Activated naive CD4-positive, alpha-beta T cell treated with anti-CD3 and anti-CD28 coated beads, Interleukin-2, amount 50 U/mL, for 72 hours (primary cell): ENCODE measurements at regions not wholly inside any gene's neighbourhood (a gene's known extent, or its start where the extent isn't known, plus 50 kb on each side); places are given as distances from the start of the nearest gene placed in this dataset.

Experiments
- ATAC-seq, 2 donors: fragments of 150-1000 bp; cut with Tn5 transposase; 2 replicates each; pipeline ENCODE4 v1.10.0; 2021; ENCODE audit warnings: mild to moderate bottlenecking in 2 of 2, moderate library complexity in 2 of 2
- DNase-seq, 2 donors: peaks; one replicate each; pipeline ENCODE4 v3.0.0; 2021 to 2022; ENCODE audit warnings: low spot score in 2 of 2
- H3K27ac Mint-ChIP-seq, 2 donors: one replicate each; pipeline ENCODE4 v1.8.0; 2022; ENCODE audit warnings: mild to moderate bottlenecking in 2 of 2, mixed read lengths in 2 of 2
- H3K36me3 Mint-ChIP-seq, 2 donors: one replicate each; pipeline ENCODE4 v1.8.0; 2022; ENCODE audit warnings: mixed read lengths in 2 of 2
- H3K9me3 Mint-ChIP-seq, 2 donors: one replicate each; pipeline ENCODE4 v1.8.0; 2022; ENCODE audit warnings: mixed read lengths in 2 of 2

DNA sequence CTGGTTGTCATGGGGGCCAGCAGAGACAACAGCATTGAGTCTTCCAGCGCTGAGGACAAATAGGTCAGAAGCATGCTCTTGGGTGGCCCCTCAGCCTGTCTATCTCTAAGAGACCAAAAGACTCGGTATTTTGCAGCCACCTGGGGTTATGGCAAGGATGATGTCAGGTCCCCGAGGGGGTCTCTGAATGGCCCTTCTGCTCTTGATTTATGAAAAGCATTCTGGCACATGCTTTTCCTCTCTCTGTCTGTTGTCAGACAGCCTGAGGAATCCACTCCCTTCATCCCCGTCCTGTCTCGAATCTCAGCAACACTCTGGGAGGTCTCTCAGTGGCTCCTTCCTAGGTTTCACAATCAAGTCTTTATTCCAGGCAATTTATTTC, 156.6 kb upstream of the RGMA start:
- ATAC-seq (no peak), DNase-seq (no peak)
- Mint-ChIP-seq H3K9me3 (no peaks in the 10 kb centered on the region), H3K36me3 (no peaks in the 10 kb centered on the region), H3K27ac (no peak overlapping the region)

DNA sequence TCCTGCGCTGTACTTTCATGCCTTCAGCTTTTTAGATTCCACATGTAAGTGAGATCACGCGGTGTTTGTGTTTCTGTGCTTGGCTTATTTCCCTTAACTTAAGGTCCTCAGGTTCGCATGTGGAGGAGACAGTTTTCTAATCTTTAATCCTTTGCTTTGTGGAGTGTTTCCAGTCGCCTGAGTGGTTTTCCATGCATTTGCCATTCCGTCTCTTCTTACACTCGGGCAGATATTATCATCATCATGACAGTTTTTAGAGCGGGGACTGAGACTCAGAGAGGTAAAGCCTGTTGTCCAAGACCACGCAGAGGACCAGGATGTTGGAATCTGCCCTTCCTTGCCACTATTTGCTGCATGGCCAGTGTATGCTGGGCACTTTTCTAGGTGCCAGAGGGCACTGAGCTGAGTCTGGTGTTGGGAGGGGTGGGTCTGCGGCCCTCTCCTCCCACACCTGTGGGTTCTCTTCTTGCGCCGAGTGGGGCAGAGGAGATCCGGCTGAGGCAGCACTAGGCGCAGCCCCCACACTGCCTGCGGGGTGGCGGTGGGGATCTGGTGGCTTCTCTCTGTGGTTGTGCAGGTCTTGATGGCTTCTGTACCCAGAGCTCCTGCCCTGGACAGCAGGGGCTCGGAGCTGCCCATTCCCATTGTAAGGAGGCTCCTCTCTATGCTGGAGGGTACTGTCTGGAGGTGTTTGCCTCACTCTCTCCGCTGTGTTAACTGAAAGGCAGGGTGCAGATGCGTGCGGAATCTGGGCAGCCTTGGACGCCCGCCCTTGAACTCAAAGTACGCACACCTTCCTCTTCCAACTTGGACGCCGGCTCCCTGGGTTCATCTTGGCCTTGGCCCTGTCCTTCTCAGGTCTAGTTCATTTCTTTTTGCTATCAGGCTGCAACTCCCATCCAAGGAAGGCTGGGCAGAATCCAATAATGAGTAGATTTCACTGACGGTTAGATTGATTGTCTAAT, 156.0 kb upstream of the RGMA start:
- no peak overlapping the region for H3K27ac Mint-ChIP-seq
- no peaks in the 10 kb centered on the region for H3K9me3 Mint-ChIP-seq
- no peak for ATAC-seq
- DNase-seq, result no peak
- H3K36me3 Mint-ChIP-seq, result no peaks in the 10 kb centered on the region

DNA sequence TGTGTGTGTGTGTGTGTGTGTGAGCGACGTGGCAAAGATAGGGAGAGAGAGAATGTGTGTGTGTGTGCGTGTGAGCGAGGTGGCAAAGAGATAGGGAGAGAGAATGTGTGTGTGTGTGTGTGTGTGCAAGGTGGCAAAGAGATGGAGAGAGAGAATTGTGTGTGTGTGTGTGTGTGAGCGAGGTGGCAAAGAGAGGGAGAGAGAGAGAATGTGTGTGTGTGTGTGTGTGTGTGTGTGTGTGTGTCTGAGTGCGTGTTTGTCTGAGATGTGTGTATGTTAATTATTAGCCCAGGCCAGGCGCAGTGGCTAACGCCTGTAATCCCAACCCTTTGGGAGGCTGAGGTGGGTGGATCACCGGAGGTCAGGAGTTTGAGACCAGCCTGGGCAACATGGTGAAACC, 154.6 kb upstream of the RGMA start:
- DNase-seq (no peak), ATAC-seq (no peak)
- Mint-ChIP-seq H3K36me3 (no peaks in the 10 kb centered on the region), H3K27ac (no peak overlapping the region), H3K9me3 (peaks cover 0 to 2% of the 10 kb centered on the region in 2 donors)

- Mint-ChIP-seq H3K36me3 (peaks cover 0 to 6% of the 10 kb centered on the region in 2 donors), H3K9me3 (peaks cover 0 to 14% of the 10 kb centered on the region in 2 donors), H3K27ac (no peak overlapping the region)
- no peak for DNase-seq
- ATAC-seq, result no peak
Observed at GRCh38 chr15:93241696-93242585, 152.9 kb upstream of the RGMA start.

GRCh38 chr15:93239993-93240392, 151.0 kb upstream of the RGMA start:
- DNase-seq, result no peak
- Mint-ChIP-seq H3K36me3 (peaks cover 0 to 6% of the 10 kb centered on the region in 2 donors), H3K9me3 (peaks cover 0 to 14% of the 10 kb centered on the region in 2 donors), H3K27ac (no peak overlapping the region)
- no peak for ATAC-seq

DNA sequence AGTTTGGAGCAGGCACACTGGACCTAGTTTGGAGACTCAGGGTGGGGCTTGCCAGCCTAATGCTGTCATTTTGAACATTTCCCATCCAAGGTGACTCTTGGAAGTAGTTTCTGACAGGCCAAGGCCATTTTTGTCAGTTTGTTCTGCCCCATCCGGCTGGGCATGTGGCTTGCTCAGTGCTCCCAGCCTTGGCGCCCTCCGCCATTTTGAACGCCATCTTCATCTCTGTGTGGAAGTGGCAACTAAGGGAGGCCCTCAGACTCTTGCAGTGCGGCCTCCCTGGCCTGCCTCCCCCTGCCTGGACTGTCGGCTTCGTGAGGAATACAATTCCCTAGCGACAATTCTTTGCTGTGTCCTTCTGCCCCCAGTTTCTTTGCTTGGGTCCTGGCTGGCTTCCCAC, 150.6 kb upstream of the RGMA start:
- DNase-seq (no peak), ATAC-seq (no peak)
- H3K27ac Mint-ChIP-seq, result no peak overlapping the region

GRCh38 chr15:93238641-93239040, 149.6 kb upstream of the RGMA start:
- no peak overlapping the region for H3K27ac Mint-ChIP-seq
- peaks cover 0 to 6% of the 10 kb centered on the region in 2 donors for H3K36me3 Mint-ChIP-seq
- DNase-seq, result no peak

More for the DNA sequence above, 150.6 kb upstream of the RGMA start:
- Mint-ChIP-seq H3K36me3 (peaks cover 0 to 6% of the 10 kb centered on the region in 2 donors), H3K9me3 (peaks cover 0 to 14% of the 10 kb centered on the region in 2 donors)

GRCh38 chr15:93235926-93236780, 147.1 kb upstream of the RGMA start:
- Mint-ChIP-seq H3K27ac (no peak overlapping the region), H3K9me3 (peaks cover 0 to 14% of the 10 kb centered on the region in 2 donors), H3K36me3 (peaks cover 0 to 6% of the 10 kb centered on the region in 2 donors)
- ATAC-seq (peak; percentile 22 to 70), DNase-seq (no peak)

More at GRCh38 chr15:93238641-93239040, 149.6 kb upstream of the RGMA start:
- no peak for ATAC-seq
- peaks cover 0 to 14% of the 10 kb centered on the region in 2 donors for H3K9me3 Mint-ChIP-seq

GRCh38 chr15:93235269-93235668, 146.3 kb upstream of the RGMA start:
- DNase-seq, result no peak

DNA sequence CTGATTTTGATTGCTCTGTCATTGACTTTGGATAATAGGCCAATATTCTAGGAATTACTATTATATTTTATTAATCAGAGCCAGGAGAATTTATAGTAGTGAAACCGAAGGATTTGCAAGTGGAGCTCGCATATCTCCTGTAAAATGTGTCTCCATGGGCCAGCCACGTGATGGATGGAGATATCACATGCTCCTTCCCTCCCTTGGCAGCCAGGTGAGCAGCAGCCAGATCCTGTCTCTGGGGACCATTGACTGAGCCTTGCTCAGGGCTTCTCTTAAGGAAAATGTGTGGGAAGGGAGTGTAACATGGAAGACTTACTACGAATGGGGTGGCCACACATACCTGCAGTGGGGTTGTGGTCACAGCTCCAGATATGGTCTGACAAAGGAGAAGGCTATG, 144.7 kb upstream of the RGMA start:
- peaks cover 0 to 13% of the 10 kb centered on the region in 2 donors for H3K9me3 Mint-ChIP-seq
- no peak overlapping the region for H3K27ac Mint-ChIP-seq
- peaks cover 0 to 6% of the 10 kb centered on the region in 2 donors for H3K36me3 Mint-ChIP-seq
- no peak for DNase-seq
- ATAC-seq, result no peak

More at GRCh38 chr15:93235269-93235668, 146.3 kb upstream of the RGMA start:
- no peak for ATAC-seq
- peaks cover 0 to 14% of the 10 kb centered on the region in 2 donors for H3K9me3 Mint-ChIP-seq
- H3K27ac Mint-ChIP-seq, result no peak overlapping the region
- H3K36me3 Mint-ChIP-seq, result peaks cover 0 to 6% of the 10 kb centered on the region in 2 donors

GRCh38 chr15:93232845-93233244, 143.8 kb upstream of the RGMA start:
- no peak overlapping the region for H3K27ac Mint-ChIP-seq
- DNase-seq, result no peak
- ATAC-seq, result no peak
- H3K36me3 Mint-ChIP-seq, result no peaks in the 10 kb centered on the region
- H3K9me3 Mint-ChIP-seq, result peaks cover 0 to 5% of the 10 kb centered on the region in 2 donors

GRCh38 chr15:93231994-93232393, 143.0 kb upstream of the RGMA start:
- no peak for ATAC-seq
- H3K36me3 Mint-ChIP-seq, result no peaks in the 10 kb centered on the region
- no peak for DNase-seq
- H3K27ac Mint-ChIP-seq, result no peak overlapping the region
- no peaks in the 10 kb centered on the region for H3K9me3 Mint-ChIP-seq

DNA sequence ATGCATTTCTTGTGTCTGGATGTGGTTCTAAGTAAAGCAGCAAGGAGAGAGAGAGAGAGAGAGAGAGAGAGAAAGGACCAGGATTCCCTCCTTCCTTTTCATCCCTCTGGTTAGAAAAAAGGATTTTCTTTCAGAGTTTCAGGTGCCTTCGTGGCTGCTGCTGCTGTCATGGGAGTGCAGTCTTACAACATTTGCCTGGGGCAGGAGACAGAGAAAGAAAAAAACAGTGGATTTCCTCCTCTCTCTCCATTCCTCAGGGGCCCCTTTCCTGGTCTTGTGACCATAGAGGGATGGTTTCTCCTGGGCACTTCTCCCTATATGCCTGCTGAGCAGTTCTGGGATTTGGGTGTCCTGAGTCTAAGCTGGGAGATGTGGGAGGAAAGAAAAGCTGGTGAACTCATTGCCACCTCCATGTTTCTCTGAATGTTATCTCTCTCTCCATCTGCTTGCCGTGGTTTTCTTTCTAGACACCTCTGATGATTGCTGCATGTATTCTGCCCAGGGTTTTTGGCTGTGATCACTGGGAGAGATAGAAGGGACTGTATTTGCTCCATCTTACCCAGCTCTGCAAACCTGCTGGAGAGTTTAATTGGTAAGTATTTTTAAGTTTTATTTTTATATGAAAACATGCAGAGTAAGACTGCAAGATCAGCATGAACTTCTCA, 142.4 kb upstream of the RGMA start:
- DNase-seq, result no peak
- Mint-ChIP-seq H3K36me3 (no peaks in the 10 kb centered on the region), H3K27ac (peak overlapping the region in 1 of 2 donors; percentile 1), H3K9me3 (no peaks in the 10 kb centered on the region)
- no peak for ATAC-seq

DNA sequence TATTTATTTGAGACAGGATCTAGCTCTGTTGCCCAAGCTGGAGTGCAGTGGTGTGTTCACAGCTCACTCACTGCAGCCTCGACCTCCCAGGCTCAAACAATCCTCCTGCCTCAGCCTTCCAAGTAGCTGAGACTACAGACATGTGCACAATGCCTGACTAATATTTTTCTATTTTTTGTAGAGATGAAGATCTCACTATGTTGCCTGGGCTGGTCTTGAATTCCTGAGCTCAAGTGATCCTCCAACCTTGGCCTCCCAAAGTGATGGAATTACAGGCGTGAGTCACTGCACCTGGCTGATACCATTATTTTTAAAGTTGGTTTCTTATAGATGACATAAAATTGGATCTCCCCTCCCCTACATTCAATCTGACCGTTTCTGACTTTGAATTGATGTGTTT, 139.5 kb upstream of the RGMA start:
- no peak for DNase-seq
- no peak for ATAC-seq
- Mint-ChIP-seq H3K9me3 (no peaks in the 10 kb centered on the region), H3K27ac (no peak overlapping the region), H3K36me3 (no peaks in the 10 kb centered on the region)

- ATAC-seq, result peak in 1 of 2 donors; percentile 87
- DNase-seq, result no peak
- H3K27ac Mint-ChIP-seq, result no peak overlapping the region
- peaks cover 3 to 7% of the 10 kb centered on the region in 2 donors for H3K9me3 Mint-ChIP-seq
- no peaks in the 10 kb centered on the region for H3K36me3 Mint-ChIP-seq
Observed at GRCh38 chr15:93223803-93224202, 134.8 kb upstream of the RGMA start.

GRCh38 chr15:93221759-93222158, 132.7 kb upstream of the RGMA start:
- ATAC-seq, result no peak
- no peaks in the 10 kb centered on the region for H3K36me3 Mint-ChIP-seq
- H3K27ac Mint-ChIP-seq, result no peak overlapping the region
- DNase-seq, result no peak
- peaks cover 5 to 8% of the 10 kb centered on the region in 2 donors for H3K9me3 Mint-ChIP-seq
